ENCODE measurements at regions not wholly inside any gene's neighbourhood (a gene's known extent, or its start where the extent isn't known, plus 50 kb on each side); places are given as distances from the start of the nearest gene placed in this dataset.

GRCh38 chr4:22922426-22922825, 229.7 kb downstream of the GBA3 start:
- TF ChIP-seq POLR2A (IDR thresholded peaks at IDR 0.05; ENCODE audit: low read length) (no peak), GATA1 (IDR thresholded peaks at IDR 0.05; ENCODE audit: low read depth, low read length) (no peak)

Data from erythroblast (primary cell).